Suppressor macrophage treated with lipopolysaccharide for 4 hours (primary cell): ENCODE measurements at regions not wholly inside any gene's neighbourhood (a gene's known extent, or its start where the extent isn't known, plus 50 kb on each side); places are given as distances from the start of the nearest gene placed in this dataset.
"Not testable (repeated sequence)": the region's sequence is repeated elsewhere in the genome, so short reads cannot be mapped to it uniquely, and the experiment has no call there.

Source experiments
- DNase-seq: peaks from one replicate; pipeline ENCODE4 v3.0.0-alpha.2; 2020

GRCh38 chr5:66234241-66234640 lies 90.1 kb downstream of the SREK1 start:
- no peak for DNase-seq

GRCh38 chr5:66238435-66238834 lies 94.3 kb downstream of the SREK1 start:
- DNase-seq: no peak

- DNase-seq: no peak
Measured at GRCh38 chr5:66239034-66239433, 94.9 kb downstream of the SREK1 start.

- DNase-seq: no peak
Measured at GRCh38 chr5:66241136-66241825, 97.2 kb downstream of the SREK1 start.

GRCh38 chr5:66242050-66242715 lies 98.1 kb downstream of the SREK1 start:
- no peak for DNase-seq

- no peak for DNase-seq
Measured at GRCh38 chr5:66246608-66247007, 102.5 kb downstream of the SREK1 start.

- DNase-seq: peak; percentile 50
Measured at GRCh38 chr5:66247176-66247960, 103.3 kb downstream of the SREK1 start.

- no peak for DNase-seq
Measured at GRCh38 chr5:66248874-66249273, 104.8 kb downstream of the SREK1 start.

GRCh38 chr5:66249920-66250319 lies 105.8 kb downstream of the SREK1 start:
- DNase-seq: no peak

GRCh38 chr5:66252849-66253248 lies 108.7 kb downstream of the SREK1 start:
- no peak for DNase-seq

GRCh38 chr5:66255714-66256113 lies 111.6 kb downstream of the SREK1 start:
- peak; percentile 48 for DNase-seq

GRCh38 chr5:66273121-66273520 lies 129.0 kb downstream of the SREK1 start:
- no peak for DNase-seq

GRCh38 chr5:66276986-66277385 lies 132.9 kb downstream of the SREK1 start:
- DNase-seq: no peak

GRCh38 chr5:66277981-66278380 lies 133.9 kb downstream of the SREK1 start:
- DNase-seq: no peak

- peak; percentile 30 for DNase-seq
Measured at GRCh38 chr5:66281294-66281693, 137.2 kb downstream of the SREK1 start.

GRCh38 chr5:66284588-66285342 lies 140.7 kb downstream of the SREK1 start:
- no peak for DNase-seq

- no peak for DNase-seq
Measured at GRCh38 chr5:66285343-66285922, 141.3 kb downstream of the SREK1 start.

- DNase-seq: no peak
Measured at GRCh38 chr5:66291771-66292170, 147.7 kb downstream of the SREK1 start.

- not testable (repeated sequence) for DNase-seq
Measured at GRCh38 chr5:66293851-66294250, 149.8 kb downstream of the SREK1 start.

- DNase-seq: no peak
Measured at GRCh38 chr5:66299463-66299862, 155.4 kb downstream of the SREK1 start.

GRCh38 chr5:66302344-66302743 lies 158.2 kb downstream of the SREK1 start:
- DNase-seq: no peak

GRCh38 chr5:66306105-66306843 lies 162.2 kb downstream of the SREK1 start:
- peak; percentile 77 for DNase-seq
